PC-9 (cell line): ENCODE measurements at regions not wholly inside any gene's neighbourhood (a gene's known extent, or its start where the extent isn't known, plus 50 kb on each side); places are given as distances from the start of the nearest gene placed in this dataset.

Source experiments
- CTCF ChIP-seq: fragments of 200-600 bp; sonication (generic); conservative IDR thresholded peaks from 2 replicates; pipeline ENCODE4 v1.6.1; 2017; ENCODE audit warnings: mixed run types, antibody characterized with exemption, mild to moderate bottlenecking, moderate library complexity
- EZH2 ChIP-seq: fragments of 200-600 bp; sonication (generic); IDR thresholded peaks from 2 replicates; pipeline ENCODE4 v1.8.0; 2017; ENCODE audit warnings: antibody characterized with exemption, low read depth

DNA sequence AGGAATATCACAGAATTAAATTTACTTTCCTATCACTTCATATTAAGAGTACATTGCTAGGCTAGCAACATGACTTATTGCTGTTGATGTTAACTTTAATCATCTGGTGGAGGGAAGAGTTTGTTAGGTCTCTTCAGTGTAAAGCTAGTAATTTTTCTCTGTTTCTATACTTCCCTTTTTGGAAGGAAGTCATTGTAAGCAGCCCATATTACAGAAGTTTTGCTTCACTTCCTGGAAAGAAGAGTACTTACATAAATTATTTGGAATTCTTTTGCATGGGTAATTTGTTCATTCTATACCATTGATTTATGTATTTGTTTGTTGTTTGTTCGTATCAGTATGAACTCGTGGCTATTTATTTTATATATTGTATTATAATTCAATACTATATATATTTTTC is 405.2 kb downstream of the RFPL4B start:
- TF ChIP-seq CTCF (no peak), EZH2 (no peak)
